NCI-H1417 (cell line): ENCODE measurements at regions not wholly inside any gene's neighbourhood (a gene's known extent, or its start where the extent isn't known, plus 50 kb on each side); places are given as distances from the start of the nearest gene placed in this dataset.
"Not testable (repeated sequence)": the region's sequence is repeated elsewhere in the genome, so short reads cannot be mapped to it uniquely, and the experiment has no call there.

Experiments used
- DNase-seq, 3 experiments: peaks; one replicate each; lab custom pipeline; 2025; lab: John Stamatoyannopoulos, UW

DNA sequence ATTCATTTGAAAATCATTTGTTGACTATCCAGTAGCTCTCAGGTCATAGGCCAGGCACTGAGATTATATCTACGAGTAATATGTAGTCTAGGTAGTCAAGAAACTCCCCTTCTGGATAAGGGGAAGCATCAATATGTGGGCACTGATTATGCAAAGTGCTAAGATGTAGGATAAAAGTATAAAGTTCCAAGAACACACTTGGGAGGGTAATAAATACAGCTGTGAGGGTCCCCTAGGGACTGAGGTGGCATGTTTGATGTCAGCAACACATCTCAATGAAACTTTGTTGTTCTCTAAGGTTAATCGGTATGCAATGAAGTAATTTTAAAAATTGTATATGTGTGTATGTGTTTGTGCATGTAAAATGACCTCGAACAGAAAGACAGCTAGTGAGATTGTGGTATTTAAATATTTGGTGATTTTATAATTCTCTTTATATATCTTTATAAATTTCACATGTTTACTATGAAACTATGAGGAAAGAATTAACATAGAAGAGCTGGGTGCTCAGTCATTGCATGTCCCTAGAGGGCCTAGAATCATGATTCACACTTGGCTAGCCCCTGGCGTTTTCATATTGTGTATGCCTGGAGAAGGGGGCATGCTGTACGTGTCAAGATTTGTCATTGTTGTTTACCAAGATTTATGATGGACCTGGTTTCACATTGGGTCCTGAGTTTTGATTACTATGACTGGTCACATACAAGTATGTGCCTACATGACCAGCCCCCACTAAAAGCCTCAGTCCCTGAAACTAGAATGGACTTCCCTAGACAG lies 140.1 kb upstream of the DUSP10 start:
- no peak for DNase-seq

GRCh38 chr1:221880182-221880581 lies 138.3 kb upstream of the DUSP10 start:
- no peak for DNase-seq

DNA sequence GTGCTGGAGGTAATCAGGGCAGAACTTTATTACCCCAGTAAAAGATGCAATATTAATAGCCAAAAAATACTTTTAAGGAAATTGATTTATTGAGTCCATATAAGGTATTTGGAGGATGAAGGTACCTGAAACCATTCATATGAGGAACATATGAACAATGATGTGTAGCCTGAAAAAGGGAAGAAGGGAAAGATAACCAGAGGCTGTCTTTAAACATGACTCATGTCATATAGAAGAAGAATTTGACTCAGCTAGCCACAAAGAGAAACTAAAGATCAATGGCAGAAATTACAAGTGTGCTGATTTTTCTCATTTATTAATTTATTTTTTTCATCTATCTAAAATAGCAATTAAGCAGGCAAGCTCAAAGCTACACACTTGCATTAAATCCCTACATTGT lies 136.2 kb upstream of the DUSP10 start:
- no peak for DNase-seq

DNA sequence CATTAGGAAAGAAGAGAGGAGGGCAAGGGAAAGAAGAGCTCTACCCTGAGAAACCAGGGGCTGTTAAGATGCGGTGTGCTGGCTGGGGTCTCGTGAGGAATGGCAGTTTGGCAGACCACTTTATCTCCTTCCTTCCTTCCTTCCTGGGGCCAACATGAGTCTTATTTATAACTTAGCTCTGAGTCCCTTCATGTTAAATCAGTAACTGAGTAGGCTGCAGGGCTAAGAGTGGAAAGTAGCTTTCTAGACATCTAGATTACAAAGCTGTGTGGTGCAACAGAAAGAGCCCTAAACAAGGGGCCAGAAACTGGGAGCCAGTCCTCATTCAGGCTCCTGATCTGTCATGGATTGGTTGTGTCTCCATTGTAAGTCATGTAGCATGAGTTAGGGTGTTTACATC lies 135.4 kb upstream of the DUSP10 start:
- no peak for DNase-seq

GRCh38 chr1:221875004-221875330 lies 133.1 kb upstream of the DUSP10 start:
- DNase-seq, result no peak

- DNase-seq, result no peak
These were observed 132.6 kb upstream of the DUSP10 start for GRCh38 chr1:221874285-221875003.

GRCh38 chr1:221873673-221874072 lies 131.8 kb upstream of the DUSP10 start:
- DNase-seq, result no peak

DNA sequence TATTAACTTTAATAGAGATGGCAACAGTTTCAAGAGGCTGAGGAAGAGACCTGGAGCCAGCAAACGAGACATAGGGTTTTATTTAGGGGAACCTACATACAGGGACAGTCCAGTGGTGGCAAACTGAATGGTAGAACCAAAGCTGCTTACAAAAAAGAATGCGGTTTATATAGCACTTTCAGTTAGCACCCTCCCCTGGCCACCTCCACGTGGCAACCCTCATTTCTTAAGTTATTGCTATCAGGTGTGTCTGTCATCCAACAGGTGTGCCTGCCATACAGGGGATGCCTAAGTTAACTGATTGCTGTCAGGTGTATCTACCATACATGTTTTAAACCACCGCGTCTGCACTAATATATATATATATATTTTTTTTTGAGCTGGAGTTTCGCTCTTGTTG lies 129.2 kb upstream of the DUSP10 start:
- no peak for DNase-seq

DNA sequence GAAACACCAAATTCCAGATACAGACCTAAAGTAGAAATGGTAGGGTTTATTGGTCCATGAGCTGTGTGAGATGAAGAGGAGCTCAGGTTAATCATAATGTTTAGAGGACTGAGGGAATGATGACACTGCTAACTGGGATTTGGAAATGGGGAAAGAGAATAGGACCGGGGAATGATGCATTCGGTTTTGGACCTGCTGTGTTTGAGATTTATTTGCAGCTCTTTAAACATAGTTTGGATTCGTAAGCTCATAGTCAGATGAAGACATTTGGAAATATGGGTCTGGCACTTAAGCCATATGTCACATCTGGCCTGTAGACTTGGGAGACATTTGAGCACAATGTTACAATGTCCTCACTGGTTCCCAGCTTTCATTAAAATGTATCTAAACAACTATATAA lies 127.9 kb upstream of the DUSP10 start:
- DNase-seq, result no peak

DNA sequence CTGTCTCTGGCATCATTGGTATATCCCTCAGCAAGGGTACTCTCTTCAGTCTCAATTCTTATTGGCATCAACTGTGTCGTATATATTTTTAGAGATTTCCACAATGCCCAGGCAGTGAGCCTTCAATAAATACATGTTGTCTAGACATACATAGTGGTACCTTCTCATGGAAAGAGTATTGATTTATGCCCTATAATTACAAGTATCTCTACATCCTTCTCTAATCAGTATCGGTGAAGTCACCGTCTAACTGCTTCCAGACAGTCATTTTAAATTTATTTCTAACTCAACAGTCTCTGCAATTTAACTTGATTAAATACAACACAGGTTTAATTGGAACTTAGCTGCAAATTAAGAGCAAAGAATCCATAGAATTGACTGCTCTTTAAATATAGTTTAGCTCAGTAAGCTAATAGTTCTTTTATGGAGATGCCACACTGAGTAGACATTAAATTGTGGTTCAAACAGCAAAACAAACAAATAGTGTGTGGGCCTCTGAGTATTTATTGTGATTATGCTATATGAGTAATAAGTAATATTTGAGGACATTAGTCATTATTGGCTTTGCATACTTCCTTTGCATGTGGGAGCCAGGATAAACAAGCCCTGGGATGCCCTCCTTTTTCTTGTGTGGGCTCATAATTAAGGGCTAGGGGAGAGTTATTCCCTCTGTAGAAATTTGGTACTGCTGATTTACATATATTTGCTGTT lies 126.9 kb upstream of the DUSP10 start:
- peak in 2 of 3 experiments; percentile 48 to 81 for DNase-seq

DNA sequence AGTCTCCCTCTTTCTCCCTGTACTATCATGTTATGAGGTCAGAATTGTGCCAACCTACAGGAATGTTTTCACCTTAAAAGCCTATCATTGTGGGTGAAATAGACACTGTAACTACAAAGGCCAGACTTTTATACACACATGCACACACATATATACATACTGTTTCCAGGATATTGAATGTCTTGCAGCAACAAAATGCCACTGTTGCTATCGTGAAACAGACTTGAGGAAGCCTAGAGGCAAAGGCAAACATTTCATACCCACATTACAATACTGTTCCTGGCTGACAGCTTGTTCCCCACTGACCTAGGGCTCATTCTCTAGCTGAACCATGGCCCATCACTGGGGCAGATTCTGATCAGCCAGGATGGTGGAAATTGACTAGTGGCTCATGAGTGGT lies 125.1 kb upstream of the DUSP10 start:
- no peak for DNase-seq

DNA sequence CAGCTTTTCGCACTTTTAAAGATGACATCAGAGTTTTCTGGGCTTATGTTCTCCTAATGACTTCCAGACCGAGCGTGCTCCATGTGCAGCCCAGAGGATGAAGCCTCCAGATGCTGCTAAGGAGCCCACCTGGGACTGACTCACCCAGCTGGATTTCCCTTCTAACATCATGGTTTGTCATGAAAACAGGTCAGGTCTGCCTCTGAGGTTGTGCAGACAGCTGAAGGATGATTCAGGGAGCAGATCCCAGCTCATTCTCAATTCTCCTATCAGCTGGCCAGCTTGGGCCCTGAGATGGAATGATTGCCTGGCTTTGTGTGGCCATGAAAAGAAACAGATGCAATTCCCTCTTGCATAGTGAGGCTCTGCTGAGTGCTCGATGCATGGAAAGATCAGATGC lies 123.9 kb upstream of the DUSP10 start:
- no peak for DNase-seq

- no peak for DNase-seq
These were observed 121.7 kb upstream of the DUSP10 start for GRCh38 chr1:221863635-221864034.

GRCh38 chr1:221862971-221863370 lies 121.1 kb upstream of the DUSP10 start:
- DNase-seq, result no peak

- DNase-seq, result no peak
These were observed 117.1 kb upstream of the DUSP10 start for GRCh38 chr1:221858818-221859611.

DNA sequence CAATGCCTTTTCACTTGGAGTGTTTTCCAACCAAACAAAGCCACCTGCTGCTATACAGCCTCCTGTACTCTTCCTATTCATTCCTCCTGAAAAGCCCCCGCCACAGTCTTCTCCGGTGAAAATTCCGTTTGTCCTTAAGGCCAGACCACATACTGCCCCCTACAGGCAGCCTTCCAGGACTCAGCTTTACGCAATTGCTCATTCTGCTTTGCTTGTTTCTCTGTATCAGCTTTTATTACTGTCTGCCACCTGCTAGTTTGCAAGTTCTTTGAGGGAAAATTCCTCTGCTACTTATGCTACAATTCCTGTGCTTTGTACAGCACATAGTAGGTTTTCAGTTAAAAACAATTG lies 115.2 kb upstream of the DUSP10 start:
- DNase-seq, result not testable (repeated sequence)

DNA sequence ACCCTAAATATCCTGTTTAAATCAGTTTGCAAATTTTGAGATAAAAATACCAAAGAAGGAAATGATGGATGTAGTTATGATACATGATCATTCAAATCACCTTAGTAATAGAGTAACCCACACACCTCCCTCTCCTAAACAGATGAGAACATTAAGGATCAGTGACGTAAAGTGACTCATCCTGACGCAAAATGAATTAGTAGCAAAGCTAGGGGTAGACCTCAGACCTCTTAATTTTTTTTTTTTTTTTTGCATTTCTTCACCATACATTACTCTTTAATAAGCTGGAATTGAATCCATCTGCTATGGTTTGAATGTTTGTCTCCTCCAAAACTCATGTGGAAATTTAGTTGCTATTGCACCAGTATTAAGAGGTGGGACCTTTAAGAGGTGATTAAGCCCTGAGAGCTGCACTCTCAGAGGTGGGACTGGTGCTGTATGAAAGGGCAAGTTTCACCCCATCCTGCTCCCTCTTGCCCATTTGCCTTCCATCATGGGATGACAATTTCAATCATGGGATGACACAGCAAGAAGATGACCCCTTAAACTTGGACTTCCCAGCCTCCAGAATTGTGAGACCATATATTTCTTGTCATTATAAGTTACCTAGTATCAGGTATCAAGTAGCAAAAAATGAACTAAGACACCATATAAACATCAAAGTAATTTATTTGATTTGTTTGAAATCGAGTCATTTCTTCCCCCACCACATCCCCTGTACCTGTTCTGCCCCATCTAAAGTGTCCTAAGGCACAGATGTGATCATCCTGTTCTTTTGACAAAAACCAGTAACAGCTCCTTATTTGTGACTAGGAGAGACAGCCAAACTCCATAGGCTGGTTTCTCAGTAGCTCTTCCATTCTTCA lies 114.6 kb upstream of the DUSP10 start:
- no peak for DNase-seq

- DNase-seq, result no peak
These were observed 113.3 kb upstream of the DUSP10 start for GRCh38 chr1:221855156-221855555.

- DNase-seq, result no peak
These were observed 109.4 kb upstream of the DUSP10 start for GRCh38 chr1:221851336-221851735.

- DNase-seq, result peak in 1 of 3 experiments; percentile 5
These were observed 108.7 kb upstream of the DUSP10 start for GRCh38 chr1:221850470-221851187.

DNA sequence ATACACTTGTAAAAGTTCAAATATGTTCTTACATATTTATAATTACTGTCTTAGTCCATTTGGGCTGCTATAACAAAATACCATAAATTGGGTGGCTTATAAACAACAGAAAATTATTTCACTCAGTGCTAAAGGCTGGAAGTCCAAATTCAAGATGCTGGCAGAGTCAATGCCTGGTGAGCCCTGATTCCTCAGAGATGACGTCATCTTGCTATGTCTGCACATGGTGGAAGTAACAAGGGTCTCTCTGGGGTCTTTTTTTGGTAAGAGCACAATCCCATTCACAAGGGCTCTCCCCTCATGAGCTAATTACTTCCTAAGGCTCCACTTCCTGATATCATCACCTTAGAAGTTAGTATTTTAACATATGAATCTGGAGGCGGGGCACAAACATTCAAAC lies 108.0 kb upstream of the DUSP10 start:
- DNase-seq, result no peak
